ENCODE measurements at regions not wholly inside any gene's neighbourhood (a gene's known extent, or its start where the extent isn't known, plus 50 kb on each side); places are given as distances from the start of the nearest gene placed in this dataset.
"Not testable (repeated sequence)": the region's sequence is repeated elsewhere in the genome, so short reads cannot be mapped to it uniquely, and the experiment has no call there.

- intact Hi-C loops (cut with DNase I); DNase-seq: not testable (repeated sequence)
These were observed 61.3 kb downstream of the ZNF860 start for GRCh38 chr3:32042867-32043266.

GRCh38 chr3:32045091-32045915 is 61.1 kb upstream of the GPD1L start:
- intact Hi-C loops (cut with DNase I), result no loop called here
- DNase-seq, result peak in 31 of 42 donors; percentile 3 to 78 (median 51)

GRCh38 chr3:32046102-32046501 is 60.3 kb upstream of the GPD1L start:
- intact Hi-C loops (cut with DNase I), result no loop called here
- DNase-seq, result no peak

- intact Hi-C loops (cut with DNase I), result no loop called here
- no peak for DNase-seq
These were observed 57.8 kb upstream of the GPD1L start for GRCh38 chr3:32048487-32049182.

- DNase-seq, result no peak
- intact Hi-C loops (cut with DNase I), result no loop called here
These were observed 56.5 kb upstream of the GPD1L start for GRCh38 chr3:32049916-32050315.

GRCh38 chr3:32052230-32052629 is 54.2 kb upstream of the GPD1L start:
- DNase-seq; intact Hi-C loops (cut with DNase I): not testable (repeated sequence)

- DNase-seq; intact Hi-C loops (cut with DNase I): not testable (repeated sequence)
These were observed 53.6 kb upstream of the GPD1L start for GRCh38 chr3:32052851-32053250.

GRCh38 chr3:32056559-32057290 is 49.7 kb upstream of the GPD1L start:
- intact Hi-C loops (cut with DNase I), result no loop called here
- no peak for DNase-seq
